Nephron progenitor cell (in vitro differentiated cells): ENCODE measurements at regions not wholly inside any gene's neighbourhood (a gene's known extent, or its start where the extent isn't known, plus 50 kb on each side); places are given as distances from the start of the nearest gene placed in this dataset.

ENCODE experiments used
- DNase-seq: peaks from one replicate; pipeline ENCODE4 v3.0.0; 2021
- H3K27ac Mint-ChIP-seq: 2 replicates; pipeline ENCODE4 v1.8.0; 2021; ENCODE audit warnings: mild to moderate bottlenecking, moderate library complexity, mixed read lengths
- H3K27me3 Mint-ChIP-seq: 2 replicates; pipeline ENCODE4 v1.8.0; 2021; ENCODE audit warnings: mild to moderate bottlenecking, low read depth, mixed read lengths; ENCODE audit not compliant: poor library complexity
- H3K36me3 Mint-ChIP-seq: 2 replicates; pipeline ENCODE4 v1.8.0; 2021; ENCODE audit warnings: low read depth, mixed read lengths
- H3K4me1 Mint-ChIP-seq: 2 replicates; pipeline ENCODE4 v1.8.0; 2021; ENCODE audit warnings: mixed read lengths
- H3K4me3 Mint-ChIP-seq: 2 replicates; pipeline ENCODE4 v1.8.0; 2021; ENCODE audit warnings: mild to moderate bottlenecking, moderate library complexity, mixed read lengths
- H3K9me3 Mint-ChIP-seq: 2 replicates; pipeline ENCODE4 v1.8.0; 2021; ENCODE audit warnings: mild to moderate bottlenecking, moderate library complexity, mixed read lengths
- CTCF ChIP-seq: fragments of 200-600 bp; sonication (generic); IDR thresholded peaks from 2 replicates; pipeline ENCODE4 v1.5.0; 2021; ENCODE audit warnings: antibody characterized with exemption

- Mint-ChIP-seq H3K27ac (no peak overlapping the region), H3K4me1 (peaks cover 12% of the 10 kb centered on the region), H3K27me3 (peaks cover 10% of the 10 kb centered on the region), H3K36me3 (no peaks in the 10 kb centered on the region), H3K4me3 (no peak overlapping the region), H3K9me3 (no peaks in the 10 kb centered on the region)
- no peak for TF ChIP-seq CTCF
- DNase-seq, result no peak
Measured at GRCh38 chr7:156206174-156206573, 393.9 kb upstream of the SHH start.

- Mint-ChIP-seq H3K36me3 (no peaks in the 10 kb centered on the region), H3K4me1 (peaks cover 12% of the 10 kb centered on the region), H3K9me3 (no peaks in the 10 kb centered on the region), H3K4me3 (no peak overlapping the region), H3K27ac (no peak overlapping the region), H3K27me3 (peaks cover 10% of the 10 kb centered on the region)
- DNase-seq, result no peak
- no peak for TF ChIP-seq CTCF
Measured at GRCh38 chr7:156204820-156205219, 392.6 kb upstream of the SHH start.

- no peak overlapping the region for H3K27ac Mint-ChIP-seq
Measured at GRCh38 chr7:156203923-156204322, 391.7 kb upstream of the SHH start.

GRCh38 chr7:156198277-156198676, 386.0 kb upstream of the SHH start:
- H3K4me3 Mint-ChIP-seq, result no peak overlapping the region
- no peak overlapping the region for H3K27ac Mint-ChIP-seq
- H3K27me3 Mint-ChIP-seq, result peaks cover 2% of the 10 kb centered on the region
- peaks cover under 1% of the 10 kb centered on the region for H3K9me3 Mint-ChIP-seq
- H3K4me1 Mint-ChIP-seq, result peaks cover 8% of the 10 kb centered on the region
- H3K36me3 Mint-ChIP-seq, result no peaks in the 10 kb centered on the region
- no peak for TF ChIP-seq CTCF
- DNase-seq, result no peak

More at GRCh38 chr7:156203923-156204322, 391.7 kb upstream of the SHH start:
- H3K4me1 Mint-ChIP-seq, result peaks cover 12% of the 10 kb centered on the region
- TF ChIP-seq CTCF, result no peak
- H3K27me3 Mint-ChIP-seq, result peaks cover 10% of the 10 kb centered on the region
- no peak for DNase-seq
- no peak overlapping the region for H3K4me3 Mint-ChIP-seq
- no peaks in the 10 kb centered on the region for H3K9me3 Mint-ChIP-seq
- H3K36me3 Mint-ChIP-seq, result no peaks in the 10 kb centered on the region

GRCh38 chr7:156196649-156197048, 384.4 kb upstream of the SHH start:
- peaks cover 2% of the 10 kb centered on the region for H3K27me3 Mint-ChIP-seq
- no peak for TF ChIP-seq CTCF
- H3K27ac Mint-ChIP-seq, result no peak overlapping the region
- no peak for DNase-seq
- no peaks in the 10 kb centered on the region for H3K4me1 Mint-ChIP-seq
- no peak overlapping the region for H3K4me3 Mint-ChIP-seq
- no peaks in the 10 kb centered on the region for H3K36me3 Mint-ChIP-seq
- peaks cover 6% of the 10 kb centered on the region for H3K9me3 Mint-ChIP-seq

- Mint-ChIP-seq H3K27ac (no peak overlapping the region), H3K4me1 (no peaks in the 10 kb centered on the region), H3K27me3 (no peaks in the 10 kb centered on the region), H3K4me3 (no peak overlapping the region), H3K9me3 (peaks cover 6% of the 10 kb centered on the region), H3K36me3 (no peaks in the 10 kb centered on the region)
- no peak for DNase-seq
- TF ChIP-seq CTCF, result no peak
Measured at GRCh38 chr7:156195276-156195675, 383.0 kb upstream of the SHH start.
